H1 (cell line): ENCODE measurements at regions not wholly inside any gene's neighbourhood (a gene's known extent, or its start where the extent isn't known, plus 50 kb on each side); places are given as distances from the start of the nearest gene placed in this dataset.
A peak's percentile ranks its signal among the peaks of the same experiment; 100 is the strongest.

ENCODE experiments used
- CTCF ChIA-PET: fragments of 300-600 bp; sonication (Branson Sonifier 250); formaldehyde crosslinking; loops from one replicate; lab custom pipeline; 2021; ENCODE audit not compliant: partially characterized antibody; lab: Charles Lee
- POLR2A ChIA-PET: fragments of 300-600 bp; sonication (Branson Sonifier 250); formaldehyde crosslinking; loops from one replicate; lab custom pipeline; 2021; ENCODE audit warnings: inconsistent platforms; ENCODE audit not compliant: partially characterized antibody; lab: Charles Lee
- DNase-seq, 2 experiments: peaks; one replicate each; pipeline versions ENCODE4 v3.0.0 to v3.0.0-alpha.2; 2010 to 2022; ENCODE audit warnings: low spot score in 2 of 2, low read depth in 1 of 2, mixed read lengths in 1 of 2
- FAIRE-seq: peaks from 2 replicates; lab custom pipeline; 2011; peaks lifted over from hg19 to GRCh38; lab: Jason Lieb, UNC
- H2AFZ ChIP-seq: 2 replicates; pipeline ENCODE4 v1.8.1; 2012; ENCODE audit warnings: low read length, inconsistent platforms
- H2AK5ac ChIP-seq: 2 replicates; pipeline ENCODE4 v1.6.1; 2013; ENCODE audit warnings: low read depth, low read length
- H2BK120ac ChIP-seq: replicated peaks from 2 replicates; pipeline ENCODE3; 2013; ENCODE audit warnings: low read depth, low read length, inconsistent platforms
- H2BK12ac ChIP-seq: 2 replicates; pipeline ENCODE4 v1.6.1; 2013; ENCODE audit warnings: low read depth, low read length
- H2BK15ac ChIP-seq: 2 replicates; pipeline ENCODE4 v1.6.1; 2013; ENCODE audit warnings: low read length
- H2BK20ac ChIP-seq: 2 replicates; pipeline ENCODE4 v1.6.1; 2013; ENCODE audit warnings: low read length
- H2BK5ac ChIP-seq: 2 replicates; pipeline ENCODE4 v1.6.1; 2013; ENCODE audit warnings: low read depth, low read length
- H3K14ac ChIP-seq: 2 replicates; pipeline ENCODE4 v1.6.1; 2013; ENCODE audit warnings: inconsistent platforms; ENCODE audit not compliant: insufficient read length
- H3K18ac ChIP-seq: 2 replicates; pipeline ENCODE4 v1.6.1; 2013; ENCODE audit warnings: low read length; ENCODE audit errors: extremely low read depth
- H3K23ac ChIP-seq: 2 replicates; pipeline ENCODE4 v1.6.1; 2013; ENCODE audit warnings: inconsistent platforms; ENCODE audit not compliant: insufficient read length
- H3K23me2 ChIP-seq: 2 replicates; pipeline ENCODE4 v1.6.1; 2013; ENCODE audit warnings: low read depth, low read length
- H3K27ac ChIP-seq: 2 replicates; pipeline ENCODE4 v1.6.1; 2011; ENCODE audit warnings: low read depth, low read length, inconsistent platforms
- H3K27me3 ChIP-seq, 4 experiments: replicated peaks in 1 of 4; 1 replicate in 1 of 4; 2 replicates in 3 of 4; pipeline versions ENCODE4 v1.6.1 to v1.8.1; 2011 to 2013; ENCODE audit warnings: low read length in 3 of 4, mild to moderate bottlenecking in 3 of 4, inconsistent platforms in 2 of 4, mixed read lengths in 2 of 4, moderate library complexity in 1 of 4; ENCODE audit not compliant: control insufficient read depth in 3 of 4, insufficient read depth in 3 of 4; ENCODE audit errors: extremely low read depth in 1 of 4
- H3K36me3 ChIP-seq, 4 experiments: 2 replicates each; pipeline versions ENCODE4 v1.6.1 to v1.8.1; 2011 to 2013; ENCODE audit warnings: mild to moderate bottlenecking in 4 of 4, low read length in 3 of 4, moderate library complexity in 2 of 4, control low read depth in 1 of 4, inconsistent platforms in 1 of 4; ENCODE audit not compliant: insufficient read depth in 4 of 4, control insufficient read depth in 2 of 4
- H3K4ac ChIP-seq: replicated peaks from 2 replicates; pipeline ENCODE3; 2013; ENCODE audit warnings: low read length, low read depth, mixed read lengths, inconsistent platforms; ENCODE audit not compliant: insufficient read length
- H3K4me1 ChIP-seq, 4 experiments: replicated peaks in 1 of 4; 1 replicate in 1 of 4; 2 replicates in 3 of 4; pipeline versions ENCODE4 v1.6.1 to v1.8.1; 2011 to 2013; ENCODE audit warnings: low read length in 3 of 4, inconsistent platforms in 2 of 4, mixed read lengths in 1 of 4; ENCODE audit not compliant: insufficient read depth in 4 of 4, control insufficient read depth in 3 of 4
- H3K4me2 ChIP-seq, 2 experiments: 2 replicates each; pipeline versions ENCODE4 v1.6.1 to v1.8.1; 2011 to 2013; ENCODE audit warnings: low read depth in 2 of 2, low read length in 2 of 2, control low read depth in 1 of 2, inconsistent platforms in 1 of 2, mild to moderate bottlenecking in 1 of 2; ENCODE audit not compliant: insufficient read depth in 1 of 2
- H3K4me3 ChIP-seq, 4 experiments: fragments of 200-600, 300-600 bp in 1 of 4; sonication (generic), shearing (Covaris generic), sonication (Bioruptor Twin) in 1 of 4; 2 replicates each; pipeline versions ENCODE4 v1.5.1 to v1.8.1; 2011 to 2016; ENCODE audit warnings: low read length in 4 of 4, low read depth in 3 of 4, control low read depth in 2 of 4, inconsistent platforms in 2 of 4, mild to moderate bottlenecking in 2 of 4, mixed read lengths in 1 of 4, moderate library complexity in 1 of 4; ENCODE audit not compliant: insufficient read depth in 2 of 4; ENCODE audit errors: extremely low read depth in 1 of 4
- H3K56ac ChIP-seq: replicated peaks from 2 replicates; pipeline ENCODE3; 2013; ENCODE audit warnings: low read depth, mild to moderate bottlenecking, mixed read lengths, low read length, inconsistent platforms; ENCODE audit not compliant: insufficient read length
- H3K79me1 ChIP-seq: 2 replicates; pipeline ENCODE4 v1.6.1; 2013; ENCODE audit warnings: low read depth, low read length, control low read depth
- H3K79me2 ChIP-seq, 2 experiments: 2 replicates each; pipeline versions ENCODE4 v1.6.1 to v1.8.1; 2012 to 2013; ENCODE audit warnings: low read length in 2 of 2, mild to moderate bottlenecking in 2 of 2, inconsistent platforms in 1 of 2; ENCODE audit not compliant: insufficient read depth in 2 of 2, control insufficient read depth in 1 of 2
- H3K9ac ChIP-seq, 4 experiments: replicated peaks in 1 of 4; 1 replicate in 1 of 4; 2 replicates in 3 of 4; pipeline versions ENCODE4 v1.6.1 to v1.8.1; 2011 to 2013; ENCODE audit warnings: low read depth in 3 of 4, low read length in 3 of 4, control low read depth in 2 of 4, mild to moderate bottlenecking in 2 of 4, moderate library complexity in 2 of 4, inconsistent platforms in 1 of 4; ENCODE audit errors: extremely low read depth in 1 of 4
- H3K9me3 ChIP-seq, 2 experiments: 2 replicates each; pipeline versions ENCODE4 v1.6.1 to v1.8.1; 2012 to 2013; ENCODE audit warnings: mild to moderate bottlenecking in 2 of 2, moderate library complexity in 2 of 2, control low read depth in 1 of 2, inconsistent platforms in 1 of 2, low read depth in 1 of 2, low read length in 1 of 2, mixed read lengths in 1 of 2; ENCODE audit not compliant: insufficient read depth in 2 of 2
- H4K20me1 ChIP-seq, 2 experiments: replicated peaks in 1 of 2; 2 replicates each; pipeline versions ENCODE3 to v1.8.1; 2011 to 2013; ENCODE audit warnings: inconsistent platforms in 2 of 2, low read length in 2 of 2, mild to moderate bottlenecking in 1 of 2; ENCODE audit not compliant: insufficient read depth in 2 of 2, control insufficient read depth in 1 of 2
- H4K5ac ChIP-seq: 2 replicates; pipeline ENCODE4 v1.6.1; 2013; ENCODE audit warnings: low read length, low read depth, mixed read lengths, inconsistent platforms; ENCODE audit not compliant: insufficient read length
- H4K8ac ChIP-seq: 2 replicates; pipeline ENCODE4 v1.8.0; 2013; ENCODE audit warnings: mild to moderate bottlenecking, moderate library complexity, low read length, inconsistent platforms; ENCODE audit not compliant: insufficient read depth; ENCODE audit errors: extremely low read depth
- H4K91ac ChIP-seq: replicated peaks from 2 replicates; pipeline ENCODE3; 2013; ENCODE audit warnings: low read length, mixed read lengths, inconsistent platforms; ENCODE audit not compliant: insufficient read length
- CTBP2 ChIP-seq: IDR thresholded peaks from 2 replicates; pipeline ENCODE4 v1.7.0; 2011; ENCODE audit warnings: borderline replicate concordance, mild to moderate bottlenecking, moderate library complexity, mixed read lengths, low read length; ENCODE audit not compliant: insufficient read depth, insufficient read length
- KDM5A ChIP-seq: fragments of 200-600 bp; IDR thresholded peaks from 2 replicates; pipeline ENCODE4 v1.7.1; 2012; ENCODE audit warnings: mild to moderate bottlenecking, low read length, inconsistent platforms, mixed read lengths
- NRF1 ChIP-seq: IDR thresholded peaks from 2 replicates; pipeline ENCODE4 v1.6.1; 2011; ENCODE audit warnings: mild to moderate bottlenecking, low read depth, low read length, improper control_type of control experiment
- POU5F1 ChIP-seq: IDR thresholded peaks from 2 replicates; pipeline ENCODE4 v1.6.1; 2011; ENCODE audit warnings: low read depth, mild to moderate bottlenecking, low read length, moderate library complexity
- TBP ChIP-seq: IDR thresholded peaks from 2 replicates; pipeline ENCODE4 v1.6.1; 2011; ENCODE audit warnings: low read depth, low read length, improper control_type of control experiment
- WGBS, 2 experiments: shearing (Covaris generic) in 1 of 2; methylation state at CpG; one replicate each; pipeline versions ENCODE4 v1.1.6 to v1.1.7; 2013 to 2015; ENCODE audit warnings: low lambda C conversion rate in 2 of 2, mixed read lengths in 2 of 2, inconsistent platforms in 1 of 2, low coverage in 1 of 2, missing lambda C conversion rate in 1 of 2; ENCODE audit not compliant: insufficient replicate concordance in 2 of 2, insufficient coverage in 1 of 2, insufficient read length in 1 of 2; ENCODE audit errors: extremely low coverage in 1 of 2, missing lambda C conversion rate in 1 of 2; 5-methylcytosine and 5-hydroxymethylcytosine counted together
- TF ChIP-seq, protein P1 (sequence below), 3 experiments: IDR thresholded peaks; 1 replicate in 2 of 3; 2 replicates in 1 of 3; pipeline versions ENCODE4 v1.5.1 to v1.6.1; 2011; ENCODE audit warnings: low read length in 3 of 3, mild to moderate bottlenecking in 3 of 3, inconsistent platforms in 2 of 3, low read depth in 1 of 3, moderate library complexity in 1 of 3; ENCODE audit not compliant: insufficient read depth in 1 of 3; ENCODE audit errors: control extremely low read depth in 1 of 3

GRCh38 chr10:10039595-10039994 is 978.1 kb upstream of the CELF2 start:
- Histone ChIP-seq H3K36me3 (no peaks in the 10 kb centered on the region), H2AK5ac (no peak overlapping the region), H2BK120ac (no peak overlapping the region), H3K79me1 (no peaks in the 10 kb centered on the region), H3K27me3 (no peaks in the 10 kb centered on the region), H3K9ac (no peak overlapping the region), H2BK15ac (no peak overlapping the region), H4K8ac (no peak overlapping the region), H4K20me1 (no peaks in the 10 kb centered on the region), H3K4me1 (no peaks in the 10 kb centered on the region), H3K56ac (no peak overlapping the region), H2AFZ (peak overlapping the region; percentile 53; the same call in 1 of the 2 replicates), H3K4ac (no peak overlapping the region), H3K9me3 (no peaks in the 10 kb centered on the region), H3K23me2 (no peaks in the 10 kb centered on the region), H3K14ac (no peak overlapping the region), H2BK5ac (no peak overlapping the region), H3K79me2 (no peaks in the 10 kb centered on the region), H3K27ac (no peak overlapping the region), H3K4me2 (no peak overlapping the region), H4K91ac (no peak overlapping the region), H3K23ac (no peak overlapping the region), H4K5ac (no peak overlapping the region), H3K4me3 (no peak overlapping the region), H2BK20ac (no peak overlapping the region), H2BK12ac (no peak overlapping the region), H3K18ac (no peak overlapping the region)
- no peak for DNase-seq
- 93% methylated on average over 2 of the region's 2 CpGs; no CpG with 5 or more reads in 1 of the 2 experiments for WGBS, 2 experiments
- ChIA-PET POLR2A (no interaction called here), CTCF (no interaction called here)
- no peak for FAIRE-seq
- TF ChIP-seq POU5F1, result no peak
- TF ChIP-seq NRF1, result no peak
- no peak for TF ChIP-seq TBP
- no peak for TF ChIP-seq KDM5A
- no peak for TF ChIP-seq CTBP2
- TF ChIP-seq, protein P1, sequence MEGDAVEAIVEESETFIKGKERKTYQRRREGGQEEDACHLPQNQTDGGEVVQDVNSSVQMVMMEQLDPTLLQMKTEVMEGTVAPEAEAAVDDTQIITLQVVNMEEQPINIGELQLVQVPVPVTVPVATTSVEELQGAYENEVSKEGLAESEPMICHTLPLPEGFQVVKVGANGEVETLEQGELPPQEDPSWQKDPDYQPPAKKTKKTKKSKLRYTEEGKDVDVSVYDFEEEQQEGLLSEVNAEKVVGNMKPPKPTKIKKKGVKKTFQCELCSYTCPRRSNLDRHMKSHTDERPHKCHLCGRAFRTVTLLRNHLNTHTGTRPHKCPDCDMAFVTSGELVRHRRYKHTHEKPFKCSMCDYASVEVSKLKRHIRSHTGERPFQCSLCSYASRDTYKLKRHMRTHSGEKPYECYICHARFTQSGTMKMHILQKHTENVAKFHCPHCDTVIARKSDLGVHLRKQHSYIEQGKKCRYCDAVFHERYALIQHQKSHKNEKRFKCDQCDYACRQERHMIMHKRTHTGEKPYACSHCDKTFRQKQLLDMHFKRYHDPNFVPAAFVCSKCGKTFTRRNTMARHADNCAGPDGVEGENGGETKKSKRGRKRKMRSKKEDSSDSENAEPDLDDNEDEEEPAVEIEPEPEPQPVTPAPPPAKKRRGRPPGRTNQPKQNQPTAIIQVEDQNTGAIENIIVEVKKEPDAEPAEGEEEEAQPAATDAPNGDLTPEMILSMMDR (IDR thresholded peaks at IDR 0.05; ENCODE audit: control extremely low read depth in 1 of 3, insufficient read depth in 1 of 3, low read depth in 1 of 3, low read length in 3 of 3), result no peak
- TF ChIP-seq, all 59 proteins: peak for 0
